Trophoblast cell (in vitro differentiated cells and primary cell): ENCODE measurements at regions not wholly inside any gene's neighbourhood (a gene's known extent, or its start where the extent isn't known, plus 50 kb on each side); places are given as distances from the start of the nearest gene placed in this dataset.
A peak's percentile ranks its signal among the peaks of the same experiment; 100 is the strongest.

Experiments
- DNase-seq, 2 donors: peaks; one replicate each; pipeline ENCODE4 v3.0.0-alpha.2; 2016
- H2AFZ ChIP-seq: 2 replicates; pipeline ENCODE4 v1.6.1; 2013; ENCODE audit warnings: low read length, moderate library complexity, mild to moderate bottlenecking; ENCODE audit not compliant: insufficient read depth, poor library complexity
- H2AK5ac ChIP-seq: 2 replicates; pipeline ENCODE4 v1.6.1; 2013; ENCODE audit warnings: mild to moderate bottlenecking, low read length
- H2BK120ac ChIP-seq: 2 replicates; pipeline ENCODE4 v1.6.1; 2013; ENCODE audit warnings: low read length, mild to moderate bottlenecking, moderate library complexity; ENCODE audit not compliant: insufficient read depth, poor library complexity
- H2BK12ac ChIP-seq: 2 replicates; pipeline ENCODE4 v1.6.1; 2013; ENCODE audit warnings: mild to moderate bottlenecking, low read length, moderate library complexity
- H2BK5ac ChIP-seq: 2 replicates; pipeline ENCODE4 v1.6.1; 2013; ENCODE audit warnings: low read length, low read depth, moderate library complexity, mild to moderate bottlenecking; ENCODE audit not compliant: poor library complexity
- H3K14ac ChIP-seq: 2 replicates; pipeline ENCODE4 v1.6.1; 2013; ENCODE audit warnings: mild to moderate bottlenecking, low read length
- H3K18ac ChIP-seq: 2 replicates; pipeline ENCODE4 v1.6.1; 2013; ENCODE audit warnings: mild to moderate bottlenecking, low read length
- H3K23ac ChIP-seq: 2 replicates; pipeline ENCODE4 v1.6.1; 2013; ENCODE audit warnings: low read length
- H3K27ac ChIP-seq: 2 replicates; pipeline ENCODE4 v1.5.1; 2013; ENCODE audit warnings: low read depth, mild to moderate bottlenecking, inconsistent platforms, low read length, moderate library complexity
- H3K27me3 ChIP-seq: 2 replicates; pipeline ENCODE4 v1.6.1; 2013; ENCODE audit warnings: inconsistent platforms, mild to moderate bottlenecking, low read length, moderate library complexity; ENCODE audit not compliant: insufficient read depth
- H3K36me3 ChIP-seq, 2 experiments: 1 replicate in 1 of 2; 2 replicates in 1 of 2; pipeline ENCODE4 v1.6.1; 2013; ENCODE audit warnings: low read length in 2 of 2, mild to moderate bottlenecking in 2 of 2, moderate library complexity in 1 of 2; ENCODE audit not compliant: insufficient read depth in 2 of 2, control insufficient read depth in 1 of 2
- H3K4ac ChIP-seq: 2 replicates; pipeline ENCODE4 v1.6.1; 2013; ENCODE audit warnings: low read depth, mild to moderate bottlenecking, low read length, moderate library complexity
- H3K4me1 ChIP-seq, 2 experiments: 1 replicate in 1 of 2; 2 replicates in 1 of 2; pipeline ENCODE4 v1.6.1; 2013; ENCODE audit warnings: low read length in 2 of 2, mild to moderate bottlenecking in 2 of 2, moderate library complexity in 1 of 2; ENCODE audit not compliant: insufficient read depth in 2 of 2, control insufficient read depth in 1 of 2
- H3K4me2 ChIP-seq: 2 replicates; pipeline ENCODE4 v1.6.1; 2013; ENCODE audit warnings: inconsistent platforms, mild to moderate bottlenecking, low read length, moderate library complexity
- H3K4me3 ChIP-seq: 2 replicates; pipeline ENCODE4 v1.5.1; 2013; ENCODE audit warnings: mild to moderate bottlenecking, low read depth, low read length, inconsistent platforms
- H3K79me1 ChIP-seq: one replicate; pipeline ENCODE4 v1.6.1; 2013; ENCODE audit warnings: low read length
- H3K79me2 ChIP-seq: 2 replicates; pipeline ENCODE4 v1.6.1; 2013; ENCODE audit warnings: low read length, mild to moderate bottlenecking; ENCODE audit not compliant: control insufficient read depth, insufficient read depth, poor library complexity
- H3K9ac ChIP-seq: 2 replicates; pipeline ENCODE4 v1.6.1; 2013; ENCODE audit warnings: mild to moderate bottlenecking, low read length
- H3K9me3 ChIP-seq: 2 replicates; pipeline ENCODE4 v1.6.1; 2013; ENCODE audit warnings: low read depth, mild to moderate bottlenecking, control low read depth, inconsistent platforms, low read length; ENCODE audit not compliant: insufficient read depth
- H4K12ac ChIP-seq: 2 replicates; pipeline ENCODE4 v1.6.1; 2013; ENCODE audit warnings: low read depth, mild to moderate bottlenecking, low read length, moderate library complexity
- H4K8ac ChIP-seq: 2 replicates; pipeline ENCODE4 v1.6.1; 2013; ENCODE audit warnings: low read depth, mild to moderate bottlenecking, low read length, moderate library complexity
- H4K91ac ChIP-seq: one replicate; pipeline ENCODE4 v1.6.1; 2013; ENCODE audit warnings: low read depth, mild to moderate bottlenecking, low read length, moderate library complexity
- WGBS: extraction: QIAGEN DNeasy Blood & Tissue Kit; methylation state at CpG from one replicate; pipeline ENCODE4 v1.1.7; 2013; ENCODE audit warnings: missing lambda C conversion rate; ENCODE audit not compliant: insufficient read length, insufficient coverage; ENCODE audit errors: extremely low coverage; 5-methylcytosine and 5-hydroxymethylcytosine counted together

DNA sequence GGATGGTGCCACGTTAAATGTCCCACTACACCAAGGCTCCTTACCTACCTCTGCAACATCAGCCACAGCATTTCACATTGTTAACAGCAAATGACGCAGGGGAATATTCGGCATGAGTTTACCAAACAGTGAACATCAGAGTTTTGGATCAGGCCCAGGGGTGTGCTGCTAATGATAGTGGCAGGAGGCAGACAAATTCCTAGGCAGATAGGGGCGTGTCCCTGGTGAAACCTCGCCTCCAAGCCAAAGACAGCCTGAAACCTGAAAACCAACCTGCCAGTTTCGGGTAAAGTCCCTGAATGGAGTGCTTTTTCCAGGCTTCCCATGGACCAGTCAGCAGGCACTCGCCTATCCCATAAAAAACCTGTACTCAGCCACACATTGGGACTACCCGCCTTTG is 133.6 kb downstream of the SH3BGRL2 start:
- WGBS = no CpG with 5 or more reads among the region's 8 CpGs
- no peaks in the 10 kb centered on the region for H3K79me1 ChIP-seq
- no peak overlapping the region for H3K18ac ChIP-seq
- no peak overlapping the region for H2BK12ac ChIP-seq
- H3K4me2 ChIP-seq = no peak overlapping the region
- no peak overlapping the region for H2BK5ac ChIP-seq
- DNase-seq = no peak
- H3K79me2 ChIP-seq = no peaks in the 10 kb centered on the region
- no peak overlapping the region for H4K12ac ChIP-seq
- no peak overlapping the region for H3K9ac ChIP-seq
- no peak overlapping the region for H4K8ac ChIP-seq
- H3K27me3 ChIP-seq = no peaks in the 10 kb centered on the region
- H2AFZ ChIP-seq = no peak overlapping the region
- peaks cover 8% of the 10 kb centered on the region for H3K9me3 ChIP-seq
- H3K4me3 ChIP-seq = no peak overlapping the region
- H3K23ac ChIP-seq = no peak overlapping the region
- no peak overlapping the region for H4K91ac ChIP-seq
- no peak overlapping the region for H3K27ac ChIP-seq
- H2AK5ac ChIP-seq = no peak overlapping the region
- no peaks in the 10 kb centered on the region for H3K4me1 ChIP-seq
- no peak overlapping the region for H3K4ac ChIP-seq
- no peaks in the 10 kb centered on the region for H3K36me3 ChIP-seq
- H2BK120ac ChIP-seq = no peak overlapping the region
- H3K14ac ChIP-seq = no peak overlapping the region

DNA sequence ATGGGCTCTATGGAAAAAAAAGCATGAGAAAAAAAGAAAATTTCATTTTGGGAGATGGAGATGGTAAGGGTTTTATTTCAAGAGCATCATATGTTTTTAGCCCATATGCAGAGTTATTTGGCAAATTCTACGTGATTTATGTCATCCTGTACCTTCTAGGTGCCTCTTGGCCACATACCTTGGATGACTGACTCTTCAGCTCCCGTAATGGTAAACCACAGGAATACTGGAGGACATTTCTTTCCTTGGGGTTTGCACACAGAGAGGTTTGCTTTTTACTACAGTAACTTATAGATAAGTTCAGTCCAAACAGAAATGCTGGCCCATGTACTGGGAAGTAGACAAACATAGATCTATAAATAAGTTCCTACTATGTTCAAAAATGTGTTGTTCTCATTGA is 132.2 kb downstream of the SH3BGRL2 start:
- Histone ChIP-seq H3K14ac (no peak overlapping the region), H3K23ac (no peak overlapping the region), H4K12ac (no peak overlapping the region), H3K18ac (no peak overlapping the region), H4K8ac (no peak overlapping the region), H2AFZ (no peak overlapping the region), H2BK12ac (no peak overlapping the region), H3K4me2 (no peak overlapping the region), H2AK5ac (no peak overlapping the region), H3K27ac (no peak overlapping the region), H3K4me1 (no peaks in the 10 kb centered on the region), H3K9me3 (peaks cover 8% of the 10 kb centered on the region), H3K27me3 (no peaks in the 10 kb centered on the region), H3K79me2 (no peaks in the 10 kb centered on the region), H3K4ac (no peak overlapping the region), H4K91ac (no peak overlapping the region), H3K9ac (no peak overlapping the region), H2BK5ac (no peak overlapping the region), H3K36me3 (no peaks in the 10 kb centered on the region), H3K79me1 (no peaks in the 10 kb centered on the region), H2BK120ac (no peak overlapping the region), H3K4me3 (no peak overlapping the region)
- WGBS = no CpG with 5 or more reads among the region's 2 CpGs
- DNase-seq = peak in 1 of 2 donors; percentile 59

DNA sequence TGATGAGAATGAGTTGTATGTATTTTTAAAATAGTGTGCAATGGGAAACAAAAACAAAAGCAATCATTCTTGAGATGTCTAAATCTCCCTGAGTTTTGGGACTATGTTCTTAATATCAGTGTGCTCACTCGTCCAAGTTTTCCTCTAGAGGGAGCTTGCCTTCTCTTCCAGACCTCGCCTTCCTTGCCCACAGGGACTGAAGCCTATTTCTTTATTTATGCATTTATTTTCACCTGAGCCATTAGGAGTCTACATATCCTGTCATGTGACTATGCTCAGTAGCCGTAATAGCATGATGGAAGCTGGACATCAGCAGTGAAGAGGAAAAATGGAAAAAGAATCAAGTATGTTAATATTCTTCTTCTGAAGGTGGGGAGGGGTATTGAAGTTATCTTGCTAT is 131.2 kb downstream of the SH3BGRL2 start:
- Histone ChIP-seq H4K8ac (no peak overlapping the region), H3K9me3 (peaks cover 8% of the 10 kb centered on the region)

DNA sequence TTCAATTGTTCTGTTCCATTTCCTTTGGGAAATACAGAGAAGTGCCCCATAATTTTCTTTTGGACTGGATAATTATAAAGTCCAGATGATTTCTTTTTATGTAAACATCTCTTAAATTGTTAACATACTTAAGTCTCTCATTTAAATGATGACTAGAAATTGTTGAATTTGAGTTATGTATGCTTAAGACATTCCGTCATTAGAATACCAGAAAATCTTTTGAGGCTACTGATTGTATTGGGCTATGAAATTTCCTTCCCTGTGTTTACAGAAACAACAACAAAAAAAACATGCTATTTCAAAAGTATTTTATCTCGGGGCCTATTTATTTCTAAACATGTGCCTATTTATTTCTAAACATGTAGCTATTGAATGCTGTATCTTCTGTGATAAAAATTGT is 125.4 kb downstream of the SH3BGRL2 start:
- H3K27me3 ChIP-seq = no peaks in the 10 kb centered on the region
- H3K18ac ChIP-seq = no peak overlapping the region
- H2AFZ ChIP-seq = no peak overlapping the region
- H3K9me3 ChIP-seq = no peaks in the 10 kb centered on the region
- no peak overlapping the region for H3K4me3 ChIP-seq
- H2BK120ac ChIP-seq = no peak overlapping the region
- H4K91ac ChIP-seq = no peak overlapping the region
- H2BK12ac ChIP-seq = no peak overlapping the region
- no CpG with 5 or more reads among the region's 2 CpGs for WGBS
- no peak overlapping the region for H3K27ac ChIP-seq
- H3K4ac ChIP-seq = no peak overlapping the region
- DNase-seq = peak in 1 of 2 donors; percentile 77
- no peaks in the 10 kb centered on the region for H3K36me3 ChIP-seq
- H3K4me2 ChIP-seq = no peak overlapping the region
- no peaks in the 10 kb centered on the region for H3K79me1 ChIP-seq
- no peak overlapping the region for H2AK5ac ChIP-seq
- H4K12ac ChIP-seq = no peak overlapping the region
- no peaks in the 10 kb centered on the region for H3K79me2 ChIP-seq
- H3K14ac ChIP-seq = no peak overlapping the region
- no peak overlapping the region for H3K23ac ChIP-seq
- no peak overlapping the region for H2BK5ac ChIP-seq
- no peaks in the 10 kb centered on the region for H3K4me1 ChIP-seq
- H4K8ac ChIP-seq = no peak overlapping the region
- H3K9ac ChIP-seq = no peak overlapping the region

More for the DNA sequence above, 131.2 kb downstream of the SH3BGRL2 start:
- H2AFZ ChIP-seq = no peak overlapping the region
- no peaks in the 10 kb centered on the region for H3K79me1 ChIP-seq
- no peak overlapping the region for H3K14ac ChIP-seq
- no peak overlapping the region for H3K9ac ChIP-seq
- H3K36me3 ChIP-seq = no peaks in the 10 kb centered on the region
- no peaks in the 10 kb centered on the region for H3K4me1 ChIP-seq
- H3K23ac ChIP-seq = no peak overlapping the region
- H2BK12ac ChIP-seq = no peak overlapping the region
- WGBS = no CpG with 5 or more reads among the region's 3 CpGs
- H3K4me2 ChIP-seq = no peak overlapping the region
- H3K4me3 ChIP-seq = no peak overlapping the region
- no peak overlapping the region for H3K27ac ChIP-seq
- H4K12ac ChIP-seq = no peak overlapping the region
- no peak overlapping the region for H2BK5ac ChIP-seq
- no peak overlapping the region for H2AK5ac ChIP-seq
- H3K27me3 ChIP-seq = no peaks in the 10 kb centered on the region
- no peak overlapping the region for H3K4ac ChIP-seq
- no peaks in the 10 kb centered on the region for H3K79me2 ChIP-seq
- DNase-seq = peak in 1 of 2 donors; percentile 13
- no peak overlapping the region for H4K91ac ChIP-seq
- no peak overlapping the region for H2BK120ac ChIP-seq
- no peak overlapping the region for H3K18ac ChIP-seq
